Astrocyte of the spinal cord (primary cell): ENCODE measurements at regions not wholly inside any gene's neighbourhood (a gene's known extent, or its start where the extent isn't known, plus 50 kb on each side); places are given as distances from the start of the nearest gene placed in this dataset.

Source experiments
- DNase-seq: peaks from one replicate; pipeline ENCODE4 v3.0.0; 2011; ENCODE audit warnings: low read depth, low spot score
- H3K4me3 ChIP-seq: 2 replicates; pipeline ENCODE4 v1.5.1; 2011; ENCODE audit warnings: low read depth, mild to moderate bottlenecking, low read length, moderate library complexity
- CTCF ChIP-seq: IDR thresholded peaks from 2 replicates; pipeline ENCODE4 v1.5.1; 2012; ENCODE audit warnings: low read depth, mild to moderate bottlenecking, low read length, inconsistent platforms
- in situ Hi-C: cut with HindIII; loops from 2 replicates; pipeline ENCODE4 v1.10.0; 2017; ENCODE audit warnings: low sequenced_read_pairs

GRCh38 chr2:12045864-12046291 is 299.4 kb downstream of the LPIN1 start:
- in situ Hi-C loops: no loop called here
- no peak for TF ChIP-seq CTCF
- no peak for DNase-seq

GRCh38 chr2:12046641-12047040 is 300.2 kb downstream of the LPIN1 start:
- no peak for TF ChIP-seq CTCF
- no peak for DNase-seq
- no peak overlapping the region for H3K4me3 ChIP-seq
- in situ Hi-C loops: no loop called here

More at GRCh38 chr2:12045864-12046291, 299.4 kb downstream of the LPIN1 start:
- H3K4me3 ChIP-seq: no peak overlapping the region

- TF ChIP-seq CTCF: no peak
- in situ Hi-C loops: no loop called here
- no peak overlapping the region for H3K4me3 ChIP-seq
- DNase-seq: no peak
These were observed 301.3 kb downstream of the LPIN1 start for GRCh38 chr2:12047761-12048160.

- peak; percentile 10 for TF ChIP-seq CTCF
- in situ Hi-C loops: no loop called here
- no peak overlapping the region for H3K4me3 ChIP-seq
- no peak for DNase-seq
These were observed 302.1 kb downstream of the LPIN1 start for GRCh38 chr2:12048550-12048949.

GRCh38 chr2:12050396-12050795 is 304.0 kb downstream of the LPIN1 start:
- DNase-seq: peak; percentile 74
- H3K4me3 ChIP-seq: no peak overlapping the region
- no peak for TF ChIP-seq CTCF
- in situ Hi-C loops: no loop called here

DNA sequence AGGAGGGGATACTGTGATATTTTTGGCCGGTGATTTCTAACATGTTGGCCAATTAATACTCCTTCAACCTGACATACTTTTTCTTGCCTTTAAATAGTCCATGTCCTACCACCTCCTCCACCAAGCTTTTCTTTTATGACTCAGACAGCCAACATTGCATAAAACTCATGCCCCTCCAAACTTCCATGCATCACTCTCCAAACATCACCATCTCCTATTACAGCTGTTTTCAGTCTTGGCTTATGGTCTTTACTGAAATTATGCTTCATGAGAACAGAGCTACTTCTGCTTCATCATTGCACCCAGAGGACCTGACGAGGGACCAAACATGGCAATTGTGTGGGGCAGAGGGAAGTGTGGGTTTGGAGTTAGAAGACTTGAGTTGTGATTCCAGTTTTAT is 305.4 kb downstream of the LPIN1 start:
- DNase-seq: peak; percentile 77
- TF ChIP-seq CTCF: no peak
- no peak overlapping the region for H3K4me3 ChIP-seq
- in situ Hi-C loops: no loop called here

DNA sequence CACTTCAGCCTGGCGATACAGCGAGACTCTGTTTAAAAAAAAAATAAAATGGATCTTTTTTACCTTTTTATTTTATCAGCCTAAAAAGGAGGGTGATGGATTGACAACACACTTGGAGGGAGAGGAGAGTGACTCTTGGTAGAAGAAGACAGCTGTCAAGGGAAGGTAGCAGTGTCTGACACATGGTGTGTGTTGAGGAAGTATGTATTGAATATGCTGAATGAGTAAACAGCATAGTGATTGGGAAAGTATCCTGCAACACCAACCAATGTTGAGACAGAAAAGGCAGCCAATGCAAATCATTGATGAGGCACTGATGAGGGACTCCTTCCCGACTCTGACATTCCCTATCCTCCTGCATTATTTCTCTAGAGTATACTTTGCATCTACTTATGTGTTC is 306.4 kb downstream of the LPIN1 start:
- in situ Hi-C loops: no loop called here
- H3K4me3 ChIP-seq: no peak overlapping the region
- no peak for TF ChIP-seq CTCF
- no peak for DNase-seq
